Hepatocyte (in vitro differentiated cells): ENCODE measurements at regions not wholly inside any gene's neighbourhood (a gene's known extent, or its start where the extent isn't known, plus 50 kb on each side); places are given as distances from the start of the nearest gene placed in this dataset.

Experiments used
- CTCF ChIP-seq: fragments of 200-600 bp; sonication (generic); IDR thresholded peaks from 2 replicates; pipeline ENCODE4 v1.5.1; 2016; ENCODE audit warnings: antibody characterized with exemption, mild to moderate bottlenecking; ENCODE audit not compliant: poor library complexity
- EZH2 ChIP-seq: fragments of 200-600 bp; sonication (generic); IDR thresholded peaks from 2 replicates; pipeline ENCODE4 v1.6.1; 2016; ENCODE audit warnings: antibody characterized with exemption, mild to moderate bottlenecking, borderline replicate concordance

DNA sequence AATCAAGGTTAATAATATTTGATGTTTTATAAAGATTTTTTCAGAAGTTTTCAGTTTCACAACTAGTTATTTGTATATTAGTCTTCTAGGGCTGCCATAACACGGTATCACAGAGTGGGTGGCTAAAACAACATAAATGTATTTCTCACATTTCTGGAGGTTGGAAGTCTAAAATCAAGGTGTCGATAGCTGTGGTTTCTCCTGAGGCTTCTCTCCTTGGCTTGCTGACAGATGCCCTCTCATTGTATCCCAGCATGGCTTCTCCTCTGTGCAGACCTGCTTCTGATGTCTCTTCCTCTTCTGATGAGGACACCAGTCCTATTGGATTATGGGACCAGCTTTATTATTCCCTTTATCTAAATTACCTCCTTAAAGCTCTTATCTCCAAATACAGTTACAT lies 1456.6 kb downstream of the STIM2 start:
- TF ChIP-seq CTCF (no peak), EZH2 (no peak)
